ENCODE measurements at regions not wholly inside any gene's neighbourhood (a gene's known extent, or its start where the extent isn't known, plus 50 kb on each side); places are given as distances from the start of the nearest gene placed in this dataset.
"Not testable (repeated sequence)": the region's sequence is repeated elsewhere in the genome, so short reads cannot be mapped to it uniquely, and the experiment has no call there.

DNA sequence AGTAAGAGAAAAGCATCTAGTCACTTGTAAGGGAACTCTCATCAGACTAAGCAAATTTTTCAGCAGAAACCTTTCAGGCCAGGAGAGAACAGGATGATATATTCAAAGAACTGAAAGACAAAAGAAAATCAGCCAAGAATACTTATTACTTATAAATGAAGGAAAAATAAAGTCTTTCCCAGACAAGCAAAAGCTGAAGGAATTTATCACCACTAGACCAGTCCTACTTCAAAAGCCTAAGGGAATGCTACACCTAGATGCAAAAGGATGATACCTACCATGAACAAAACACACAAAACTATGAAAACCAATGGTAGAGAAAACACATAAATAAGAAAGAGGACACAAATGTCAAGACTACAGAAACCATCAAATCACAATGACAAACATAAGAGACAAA is 126.6 kb upstream of the ABCB5 start:
- H2AFZ ChIP-seq (ENCODE audit: low read length): no peak overlapping the region
- no peaks in the 10 kb centered on the region for H3K79me2 ChIP-seq (ENCODE audit: low read length)

DNA sequence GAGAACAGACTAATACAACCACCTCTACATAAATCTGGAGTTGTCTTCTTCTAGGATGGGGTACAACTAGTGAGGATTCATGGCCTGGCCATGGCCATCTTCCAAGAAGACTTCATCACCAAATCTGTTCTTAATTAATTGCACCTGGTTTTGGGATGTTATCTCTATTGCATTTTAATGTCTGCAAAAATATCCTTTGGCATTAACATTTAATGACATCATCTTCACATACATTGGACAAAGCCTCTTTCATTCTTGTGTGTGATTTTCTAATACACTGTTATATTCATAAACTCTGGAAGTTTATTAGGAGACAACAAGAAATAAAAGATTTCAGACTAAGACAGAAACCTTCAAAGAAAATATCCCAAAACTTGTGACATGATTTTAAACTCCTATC is 124.2 kb upstream of the ABCB5 start:
- Histone ChIP-seq H3K36me3 (ENCODE audit: insufficient read depth, low read length) (no peaks in the 10 kb centered on the region), H3K4me3 (ENCODE audit: low read length) (no peak overlapping the region), H2AFZ (ENCODE audit: low read length) (no peak overlapping the region), H3K4me1 (ENCODE audit: low read length) (no peaks in the 10 kb centered on the region), H3K9me2 (replicated peaks; ENCODE audit: insufficient read depth, low read length) (no peaks in the 10 kb centered on the region), H3K27me3 (ENCODE audit: low read length) (no peaks in the 10 kb centered on the region), H3K27ac (ENCODE audit: low read length) (no peak overlapping the region), H3K79me2 (ENCODE audit: low read length) (no peaks in the 10 kb centered on the region), H3K4me2 (ENCODE audit: low read depth, low read length, poor library complexity, severe bottlenecking) (no peak overlapping the region), H3K9me3 (ENCODE audit: low read length) (peaks cover 4% of the 10 kb centered on the region), H4K20me1 (ENCODE audit: insufficient read depth, low read depth, low read length) (no peaks in the 10 kb centered on the region), H3K9ac (ENCODE audit: low read length) (no peak overlapping the region)
- no peak for DNase-seq

More for the DNA sequence above, 126.6 kb upstream of the ABCB5 start:
- no peaks in the 10 kb centered on the region for H3K36me3 ChIP-seq (ENCODE audit: insufficient read depth, low read length)
- H3K4me3 ChIP-seq (ENCODE audit: low read length): no peak overlapping the region
- no peak overlapping the region for H3K4me2 ChIP-seq (ENCODE audit: low read depth, low read length, poor library complexity, severe bottlenecking)
- no peaks in the 10 kb centered on the region for H3K27me3 ChIP-seq (ENCODE audit: low read length)
- no peaks in the 10 kb centered on the region for H3K9me2 ChIP-seq (replicated peaks; ENCODE audit: insufficient read depth, low read length)
- H3K9ac ChIP-seq (ENCODE audit: low read length): no peak overlapping the region
- no peaks in the 10 kb centered on the region for H3K4me1 ChIP-seq (ENCODE audit: low read length)
- no peaks in the 10 kb centered on the region for H4K20me1 ChIP-seq (ENCODE audit: insufficient read depth, low read depth, low read length)
- H3K9me3 ChIP-seq (ENCODE audit: low read length): peaks cover 4% of the 10 kb centered on the region
- no peak overlapping the region for H3K27ac ChIP-seq (ENCODE audit: low read length)
- DNase-seq: no peak

DNA sequence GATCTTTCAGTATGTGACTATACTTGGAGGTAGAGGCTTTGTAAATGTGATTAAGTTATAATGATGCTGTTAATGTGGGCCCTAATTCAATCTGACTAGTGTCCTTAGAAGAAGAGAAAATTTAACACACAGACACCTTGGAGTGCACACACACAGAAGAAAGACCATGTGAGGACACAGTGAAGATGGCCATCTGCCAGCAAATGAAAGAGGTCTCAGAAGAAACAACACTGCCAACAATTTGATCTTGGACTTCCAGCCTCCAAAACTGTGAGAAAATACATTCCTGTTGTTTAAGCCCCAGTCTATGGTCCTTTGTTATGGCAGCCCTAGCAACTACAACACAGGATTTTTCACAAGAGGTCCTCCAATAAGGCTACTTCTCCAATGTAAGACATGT is 120.9 kb upstream of the ABCB5 start:
- H3K4me3 ChIP-seq (ENCODE audit: low read length): no peak overlapping the region
- no peak overlapping the region for H3K4me2 ChIP-seq (ENCODE audit: low read depth, low read length, poor library complexity, severe bottlenecking)
- no peaks in the 10 kb centered on the region for H3K9me3 ChIP-seq (ENCODE audit: low read length)
- no peak overlapping the region for H3K27ac ChIP-seq (ENCODE audit: low read length)
- no peak overlapping the region for H3K9ac ChIP-seq (ENCODE audit: low read length)
- no peaks in the 10 kb centered on the region for H4K20me1 ChIP-seq (ENCODE audit: insufficient read depth, low read depth, low read length)
- H3K36me3 ChIP-seq (ENCODE audit: insufficient read depth, low read length): no peaks in the 10 kb centered on the region
- no peaks in the 10 kb centered on the region for H3K4me1 ChIP-seq (ENCODE audit: low read length)
- H3K79me2 ChIP-seq (ENCODE audit: low read length): no peaks in the 10 kb centered on the region
- no peaks in the 10 kb centered on the region for H3K27me3 ChIP-seq (ENCODE audit: low read length)
- no peak for DNase-seq
- no peak overlapping the region for H2AFZ ChIP-seq (ENCODE audit: low read length)
- no peaks in the 10 kb centered on the region for H3K9me2 ChIP-seq (replicated peaks; ENCODE audit: insufficient read depth, low read length)

DNA sequence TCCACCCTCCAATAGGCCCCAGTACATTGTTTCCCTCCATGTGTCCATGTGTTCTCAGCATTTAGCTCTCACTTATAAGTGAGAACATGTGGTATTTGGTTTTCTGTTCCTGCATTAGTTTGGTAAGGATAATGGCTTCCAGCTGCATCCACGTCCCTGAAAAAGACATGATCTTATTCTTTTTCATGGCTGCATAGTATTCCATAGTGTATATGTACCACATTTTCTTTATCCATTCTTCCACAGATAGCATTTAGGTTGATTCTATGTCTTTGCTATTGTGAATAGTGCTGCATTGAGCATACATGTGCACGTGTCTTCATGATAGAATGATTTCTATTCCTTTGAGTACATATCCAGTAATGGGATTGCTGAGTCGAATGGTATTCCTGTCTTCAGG is 114.0 kb upstream of the ABCB5 start:
- not testable (repeated sequence) for H3K9ac ChIP-seq (ENCODE audit: low read length); H3K9me2 ChIP-seq (replicated peaks; ENCODE audit: insufficient read depth, low read length); H3K9me3 ChIP-seq (ENCODE audit: low read length); H3K79me2 ChIP-seq (ENCODE audit: low read length); H4K20me1 ChIP-seq (ENCODE audit: insufficient read depth, low read depth, low read length); H3K36me3 ChIP-seq (ENCODE audit: insufficient read depth, low read length); H3K27me3 ChIP-seq (ENCODE audit: low read length); H2AFZ ChIP-seq (ENCODE audit: low read length); DNase-seq; H3K27ac ChIP-seq (ENCODE audit: low read length); H3K4me2 ChIP-seq (ENCODE audit: low read depth, low read length, poor library complexity, severe bottlenecking); H3K4me3 ChIP-seq (ENCODE audit: low read length); H3K4me1 ChIP-seq (ENCODE audit: low read length)

DNA sequence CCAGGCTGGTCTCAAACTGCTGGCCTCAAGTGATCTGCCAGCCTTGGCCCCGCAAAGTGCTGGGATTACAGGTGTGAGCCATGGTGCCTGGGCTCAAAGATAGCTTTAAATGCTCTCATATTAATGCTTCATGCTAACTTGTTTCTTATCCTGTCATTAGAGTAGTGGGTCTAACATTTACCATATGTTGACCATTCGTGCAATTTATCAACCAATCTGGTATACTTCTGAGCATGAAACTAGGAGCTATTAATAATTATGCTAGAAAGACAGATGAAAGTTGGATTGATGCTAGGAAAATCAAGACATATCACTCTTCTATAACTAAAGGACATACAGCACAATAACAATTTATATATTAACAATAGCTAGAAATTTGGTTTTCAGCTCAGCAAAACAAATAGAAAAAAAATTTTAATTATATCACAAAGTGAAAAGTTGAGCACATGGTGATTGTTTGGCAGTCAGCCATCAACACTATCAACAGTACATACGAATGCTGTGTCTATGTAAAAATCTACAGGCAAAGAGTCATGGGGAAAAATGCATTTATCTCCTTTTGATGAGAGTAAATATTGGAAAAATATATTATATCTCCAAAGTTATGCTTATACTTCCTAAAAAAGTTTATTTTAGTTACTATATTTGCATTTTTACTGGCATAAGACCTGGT is 112.1 kb upstream of the ABCB5 start:
- Histone ChIP-seq H3K9ac (ENCODE audit: low read length) (no peak overlapping the region), H3K27ac (ENCODE audit: low read length) (no peak overlapping the region), H3K4me1 (ENCODE audit: low read length) (peaks cover 15% of the 10 kb centered on the region), H3K27me3 (ENCODE audit: low read length) (no peaks in the 10 kb centered on the region), H3K79me2 (ENCODE audit: low read length) (no peaks in the 10 kb centered on the region), H3K4me2 (ENCODE audit: low read depth, low read length, poor library complexity, severe bottlenecking) (no peak overlapping the region), H3K36me3 (ENCODE audit: insufficient read depth, low read length) (no peaks in the 10 kb centered on the region), H2AFZ (ENCODE audit: low read length) (no peak overlapping the region), H3K9me2 (replicated peaks; ENCODE audit: insufficient read depth, low read length) (no peaks in the 10 kb centered on the region), H3K9me3 (ENCODE audit: low read length) (no peaks in the 10 kb centered on the region), H4K20me1 (ENCODE audit: insufficient read depth, low read depth, low read length) (no peaks in the 10 kb centered on the region), H3K4me3 (ENCODE audit: low read length) (no peak overlapping the region)
- DNase-seq: no peak

DNA sequence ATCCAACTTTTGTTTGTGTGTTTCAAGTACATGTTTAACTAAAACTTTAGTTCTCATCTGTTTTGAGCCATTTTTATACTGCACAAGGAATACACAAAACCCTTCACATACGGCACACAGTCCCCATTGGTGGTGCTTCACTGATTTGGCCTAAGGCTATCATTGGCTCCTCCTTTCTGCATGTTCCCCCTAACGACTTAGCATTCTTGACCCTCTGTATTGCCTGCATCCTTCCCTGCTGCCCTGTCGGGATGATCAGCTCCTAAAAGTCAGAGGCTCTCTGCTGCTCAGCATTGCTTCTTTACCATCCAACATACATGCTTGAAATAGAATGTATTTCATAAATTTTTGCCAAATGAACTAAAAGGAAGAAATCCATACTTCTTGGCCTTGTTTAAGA is 111.4 kb upstream of the ABCB5 start:
- no peaks in the 10 kb centered on the region for H3K79me2 ChIP-seq (ENCODE audit: low read length)
- H3K4me3 ChIP-seq (ENCODE audit: low read length): no peak overlapping the region
- no peaks in the 10 kb centered on the region for H3K9me3 ChIP-seq (ENCODE audit: low read length)
- H4K20me1 ChIP-seq (ENCODE audit: insufficient read depth, low read depth, low read length): no peaks in the 10 kb centered on the region
- H3K36me3 ChIP-seq (ENCODE audit: insufficient read depth, low read length): no peaks in the 10 kb centered on the region
- no peak for DNase-seq
- no peak overlapping the region for H2AFZ ChIP-seq (ENCODE audit: low read length)
- H3K9me2 ChIP-seq (replicated peaks; ENCODE audit: insufficient read depth, low read length): no peaks in the 10 kb centered on the region
- no peaks in the 10 kb centered on the region for H3K27me3 ChIP-seq (ENCODE audit: low read length)
- H3K4me1 ChIP-seq (ENCODE audit: low read length): peaks cover 22% of the 10 kb centered on the region
- H3K27ac ChIP-seq (ENCODE audit: low read length): no peak overlapping the region
- no peak overlapping the region for H3K9ac ChIP-seq (ENCODE audit: low read length)
- H3K4me2 ChIP-seq (ENCODE audit: low read depth, low read length, poor library complexity, severe bottlenecking): no peak overlapping the region

DNA sequence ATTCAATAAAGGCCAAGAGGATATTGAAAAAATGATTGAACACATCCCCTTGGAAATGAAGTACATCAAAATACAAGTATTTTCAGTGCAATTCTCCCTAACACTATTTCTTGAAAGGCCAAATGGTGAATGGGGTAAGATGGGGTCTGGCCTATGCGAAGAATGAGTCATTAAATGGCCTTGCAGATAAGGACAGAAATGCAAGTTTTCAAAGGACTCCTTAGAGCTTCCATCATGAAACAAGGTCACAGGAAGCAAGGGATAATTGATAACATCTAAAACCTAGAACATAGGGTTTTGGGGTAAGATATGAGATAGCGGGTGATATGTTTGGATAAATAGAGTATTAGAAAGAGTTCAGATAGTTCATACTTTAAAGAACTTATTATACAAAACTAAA is 109.3 kb upstream of the ABCB5 start:
- Histone ChIP-seq H3K9me3 (ENCODE audit: low read length) (no peaks in the 10 kb centered on the region), H3K36me3 (ENCODE audit: insufficient read depth, low read length) (no peaks in the 10 kb centered on the region), H3K27ac (ENCODE audit: low read length) (no peak overlapping the region), H3K79me2 (ENCODE audit: low read length) (no peaks in the 10 kb centered on the region), H2AFZ (ENCODE audit: low read length) (no peak overlapping the region), H3K9ac (ENCODE audit: low read length) (no peak overlapping the region), H3K4me3 (ENCODE audit: low read length) (no peak overlapping the region), H3K9me2 (replicated peaks; ENCODE audit: insufficient read depth, low read length) (no peaks in the 10 kb centered on the region), H3K4me2 (ENCODE audit: low read depth, low read length, poor library complexity, severe bottlenecking) (no peak overlapping the region), H3K27me3 (ENCODE audit: low read length) (no peaks in the 10 kb centered on the region), H3K4me1 (ENCODE audit: low read length) (peaks cover 43% of the 10 kb centered on the region), H4K20me1 (ENCODE audit: insufficient read depth, low read depth, low read length) (no peaks in the 10 kb centered on the region)
- peak; percentile 29 for DNase-seq

DNA sequence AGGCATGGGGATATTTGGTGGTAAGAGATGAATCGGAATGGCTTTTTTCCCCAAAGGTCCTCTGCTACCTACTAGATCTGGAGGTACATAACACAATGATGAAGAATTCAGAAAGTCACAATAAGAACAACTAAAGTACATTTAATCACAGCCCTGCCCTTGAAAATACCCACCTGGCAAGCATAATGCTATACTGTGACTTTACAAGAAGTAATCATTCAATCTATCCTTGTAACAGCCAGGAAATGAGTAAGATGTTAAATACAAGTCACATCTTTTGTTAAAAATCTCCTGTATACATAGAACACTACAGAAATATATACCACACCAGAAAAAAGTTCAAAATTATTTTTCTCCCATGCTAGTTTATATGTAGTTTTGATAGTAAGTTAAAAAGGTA is 108.3 kb upstream of the ABCB5 start:
- Histone ChIP-seq H3K9me2 (replicated peaks; ENCODE audit: insufficient read depth, low read length) (no peaks in the 10 kb centered on the region), H2AFZ (ENCODE audit: low read length) (no peak overlapping the region), H4K20me1 (ENCODE audit: insufficient read depth, low read depth, low read length) (no peaks in the 10 kb centered on the region), H3K4me1 (ENCODE audit: low read length) (peaks cover 53% of the 10 kb centered on the region), H3K9ac (ENCODE audit: low read length) (no peak overlapping the region), H3K9me3 (ENCODE audit: low read length) (no peaks in the 10 kb centered on the region), H3K36me3 (ENCODE audit: insufficient read depth, low read length) (no peaks in the 10 kb centered on the region), H3K4me3 (ENCODE audit: low read length) (no peak overlapping the region), H3K27me3 (ENCODE audit: low read length) (no peaks in the 10 kb centered on the region), H3K79me2 (ENCODE audit: low read length) (no peaks in the 10 kb centered on the region), H3K27ac (ENCODE audit: low read length) (no peak overlapping the region), H3K4me2 (ENCODE audit: low read depth, low read length, poor library complexity, severe bottlenecking) (no peak overlapping the region)
- DNase-seq: no peak
